HL-60 (cell line): ENCODE measurements at regions not wholly inside any gene's neighbourhood (a gene's known extent, or its start where the extent isn't known, plus 50 kb on each side); places are given as distances from the start of the nearest gene placed in this dataset.

ENCODE experiments used
- CTCF ChIP-seq: IDR thresholded peaks from one replicate; pipeline ENCODE4 v1.5.1; 2011; ENCODE audit warnings: low read length, control low read depth, inconsistent platforms; ENCODE audit not compliant: insufficient read depth
- POLR2AphosphoS5 ChIP-seq: IDR thresholded peaks from 2 replicates; pipeline ENCODE4 v1.6.1; 2012; ENCODE audit warnings: low read depth
- TF ChIP-seq, protein P1 (sequence below): IDR thresholded peaks from 2 replicates; pipeline ENCODE4 v1.6.1; 2012; ENCODE audit warnings: low read depth; ENCODE audit not compliant: insufficient replicate concordance

DNA sequence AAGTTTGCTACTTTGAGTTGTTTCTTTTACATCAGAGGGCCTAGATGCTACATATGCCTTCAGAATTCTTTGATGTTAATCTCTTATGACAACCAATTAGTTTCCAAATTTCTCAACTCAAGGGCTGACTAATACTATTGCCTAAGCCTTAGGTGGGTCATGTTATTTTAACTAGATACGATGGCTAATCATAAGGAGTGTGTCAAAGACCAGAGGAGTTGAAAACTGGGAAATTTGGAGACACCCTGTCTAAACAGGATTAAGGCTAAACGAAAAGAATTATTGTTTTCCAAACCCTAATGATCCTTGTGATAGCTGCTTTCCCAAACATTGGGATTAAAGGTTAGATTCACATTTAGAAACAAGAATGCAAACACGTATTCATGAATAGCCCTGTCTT, 228.5 kb downstream of the PCDH7 start:
- TF ChIP-seq CTCF (no peak), POLR2AphosphoS5 (no peak)
- TF ChIP-seq, protein P1, sequence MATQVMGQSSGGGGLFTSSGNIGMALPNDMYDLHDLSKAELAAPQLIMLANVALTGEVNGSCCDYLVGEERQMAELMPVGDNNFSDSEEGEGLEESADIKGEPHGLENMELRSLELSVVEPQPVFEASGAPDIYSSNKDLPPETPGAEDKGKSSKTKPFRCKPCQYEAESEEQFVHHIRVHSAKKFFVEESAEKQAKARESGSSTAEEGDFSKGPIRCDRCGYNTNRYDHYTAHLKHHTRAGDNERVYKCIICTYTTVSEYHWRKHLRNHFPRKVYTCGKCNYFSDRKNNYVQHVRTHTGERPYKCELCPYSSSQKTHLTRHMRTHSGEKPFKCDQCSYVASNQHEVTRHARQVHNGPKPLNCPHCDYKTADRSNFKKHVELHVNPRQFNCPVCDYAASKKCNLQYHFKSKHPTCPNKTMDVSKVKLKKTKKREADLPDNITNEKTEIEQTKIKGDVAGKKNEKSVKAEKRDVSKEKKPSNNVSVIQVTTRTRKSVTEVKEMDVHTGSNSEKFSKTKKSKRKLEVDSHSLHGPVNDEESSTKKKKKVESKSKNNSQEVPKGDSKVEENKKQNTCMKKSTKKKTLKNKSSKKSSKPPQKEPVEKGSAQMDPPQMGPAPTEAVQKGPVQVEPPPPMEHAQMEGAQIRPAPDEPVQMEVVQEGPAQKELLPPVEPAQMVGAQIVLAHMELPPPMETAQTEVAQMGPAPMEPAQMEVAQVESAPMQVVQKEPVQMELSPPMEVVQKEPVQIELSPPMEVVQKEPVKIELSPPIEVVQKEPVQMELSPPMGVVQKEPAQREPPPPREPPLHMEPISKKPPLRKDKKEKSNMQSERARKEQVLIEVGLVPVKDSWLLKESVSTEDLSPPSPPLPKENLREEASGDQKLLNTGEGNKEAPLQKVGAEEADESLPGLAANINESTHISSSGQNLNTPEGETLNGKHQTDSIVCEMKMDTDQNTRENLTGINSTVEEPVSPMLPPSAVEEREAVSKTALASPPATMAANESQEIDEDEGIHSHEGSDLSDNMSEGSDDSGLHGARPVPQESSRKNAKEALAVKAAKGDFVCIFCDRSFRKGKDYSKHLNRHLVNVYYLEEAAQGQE = no peak
